ENCODE measurements at regions not wholly inside any gene's neighbourhood (a gene's known extent, or its start where the extent isn't known, plus 50 kb on each side); places are given as distances from the start of the nearest gene placed in this dataset.

DNA sequence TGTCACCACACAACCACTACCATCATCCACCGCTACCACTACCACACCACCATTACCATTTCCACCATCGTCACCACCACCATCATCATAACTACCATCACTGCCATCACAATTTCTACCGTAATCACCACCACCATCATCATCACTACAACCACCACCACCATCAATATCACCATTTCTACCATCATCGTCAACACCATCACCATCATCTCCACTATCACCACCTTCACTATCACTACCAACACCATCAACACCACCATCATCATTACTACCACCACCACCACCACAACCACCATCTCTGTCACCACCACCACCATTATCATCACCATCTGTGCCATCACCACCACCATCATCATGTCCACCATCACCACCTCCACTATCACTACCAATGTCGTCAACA lies 524.5 kb upstream of the C16orf82 start:
- no TSS peak for BruUV-seq (replicated peaks)
- TF ChIP-seq, protein P1, sequence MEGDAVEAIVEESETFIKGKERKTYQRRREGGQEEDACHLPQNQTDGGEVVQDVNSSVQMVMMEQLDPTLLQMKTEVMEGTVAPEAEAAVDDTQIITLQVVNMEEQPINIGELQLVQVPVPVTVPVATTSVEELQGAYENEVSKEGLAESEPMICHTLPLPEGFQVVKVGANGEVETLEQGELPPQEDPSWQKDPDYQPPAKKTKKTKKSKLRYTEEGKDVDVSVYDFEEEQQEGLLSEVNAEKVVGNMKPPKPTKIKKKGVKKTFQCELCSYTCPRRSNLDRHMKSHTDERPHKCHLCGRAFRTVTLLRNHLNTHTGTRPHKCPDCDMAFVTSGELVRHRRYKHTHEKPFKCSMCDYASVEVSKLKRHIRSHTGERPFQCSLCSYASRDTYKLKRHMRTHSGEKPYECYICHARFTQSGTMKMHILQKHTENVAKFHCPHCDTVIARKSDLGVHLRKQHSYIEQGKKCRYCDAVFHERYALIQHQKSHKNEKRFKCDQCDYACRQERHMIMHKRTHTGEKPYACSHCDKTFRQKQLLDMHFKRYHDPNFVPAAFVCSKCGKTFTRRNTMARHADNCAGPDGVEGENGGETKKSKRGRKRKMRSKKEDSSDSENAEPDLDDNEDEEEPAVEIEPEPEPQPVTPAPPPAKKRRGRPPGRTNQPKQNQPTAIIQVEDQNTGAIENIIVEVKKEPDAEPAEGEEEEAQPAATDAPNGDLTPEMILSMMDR (conservative IDR thresholded peaks at IDR 0.05; ENCODE audit: low read depth, low read length), result no peak
- TF ChIP-seq EZH2 (IDR thresholded peaks at IDR 0.05; ENCODE audit: borderline replicate concordance, low read depth, low read length, poor library complexity, severe bottlenecking), result no peak
- Histone ChIP-seq H3K4me3 (ENCODE audit: low read depth, low read length, poor library complexity, severe bottlenecking) (no peak overlapping the region), H3K27ac (ENCODE audit: low read depth, low read length, poor library complexity, severe bottlenecking) (no peak overlapping the region), H3K36me3 (ENCODE audit: insufficient read depth, low read length, poor library complexity, severe bottlenecking) (no peaks in the 10 kb centered on the region), H3K27me3 (replicated peaks; ENCODE audit: insufficient read depth, low read depth, low read length, poor library complexity) (no peaks in the 10 kb centered on the region), H3K4me1 (ENCODE audit: insufficient read depth, low read length, poor library complexity, severe bottlenecking) (no peaks in the 10 kb centered on the region), H3K9me3 (ENCODE audit: low read depth, low read length, poor library complexity, severe bottlenecking) (no peaks in the 10 kb centered on the region)
- ChIA-PET POLR2A (ENCODE audit: low non-redundant PET) (no interaction called here), CTCF (no interaction called here)
- DNase-seq (ENCODE audit: low spot score), result no peak
- intact Hi-C loops (cut with micrococcal nuclease; ENCODE audit: unreplicated experiment), result no loop called here

DNA sequence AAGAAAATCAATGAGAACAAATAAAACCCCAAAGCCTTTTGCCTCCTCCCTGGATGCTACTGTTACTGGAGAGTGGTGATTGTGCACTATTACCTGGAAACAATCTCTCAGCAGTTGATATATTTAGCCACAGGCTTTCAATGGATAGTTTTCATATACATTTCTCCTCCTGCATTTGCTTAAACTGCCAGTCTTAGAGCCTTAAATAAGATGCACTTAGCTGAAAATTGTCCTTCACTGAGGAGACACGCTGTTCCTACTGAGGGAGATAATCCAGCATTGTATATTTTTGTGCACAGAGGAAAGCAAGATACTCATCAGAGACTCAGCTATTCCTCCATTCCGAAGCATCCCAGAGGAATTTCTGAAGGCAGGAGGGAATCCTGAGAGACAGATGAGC lies 520.2 kb upstream of the C16orf82 start:
- no TSS peak for BruUV-seq (replicated peaks)
- ChIA-PET POLR2A (ENCODE audit: low non-redundant PET) (no interaction called here), CTCF (no interaction called here)
- TF ChIP-seq, protein P1 (conservative IDR thresholded peaks at IDR 0.05; ENCODE audit: low read depth, low read length), result no peak
- TF ChIP-seq EZH2 (IDR thresholded peaks at IDR 0.05; ENCODE audit: borderline replicate concordance, low read depth, low read length, poor library complexity, severe bottlenecking), result no peak
- H3K9me3 ChIP-seq (ENCODE audit: low read depth, low read length, poor library complexity, severe bottlenecking), result no peaks in the 10 kb centered on the region
- peaks cover 19% of the 10 kb centered on the region for H3K27me3 ChIP-seq (replicated peaks; ENCODE audit: insufficient read depth, low read depth, low read length, poor library complexity)
- no peak overlapping the region for H3K27ac ChIP-seq (ENCODE audit: low read depth, low read length, poor library complexity, severe bottlenecking)
- no peak for DNase-seq (ENCODE audit: low spot score)
- H3K4me1 ChIP-seq (ENCODE audit: insufficient read depth, low read length, poor library complexity, severe bottlenecking), result no peaks in the 10 kb centered on the region
- no peak overlapping the region for H3K4me3 ChIP-seq (ENCODE audit: low read depth, low read length, poor library complexity, severe bottlenecking)
- intact Hi-C loops (cut with micrococcal nuclease; ENCODE audit: unreplicated experiment), result no loop called here
- H3K36me3 ChIP-seq (ENCODE audit: insufficient read depth, low read length, poor library complexity, severe bottlenecking), result no peaks in the 10 kb centered on the region

DNA sequence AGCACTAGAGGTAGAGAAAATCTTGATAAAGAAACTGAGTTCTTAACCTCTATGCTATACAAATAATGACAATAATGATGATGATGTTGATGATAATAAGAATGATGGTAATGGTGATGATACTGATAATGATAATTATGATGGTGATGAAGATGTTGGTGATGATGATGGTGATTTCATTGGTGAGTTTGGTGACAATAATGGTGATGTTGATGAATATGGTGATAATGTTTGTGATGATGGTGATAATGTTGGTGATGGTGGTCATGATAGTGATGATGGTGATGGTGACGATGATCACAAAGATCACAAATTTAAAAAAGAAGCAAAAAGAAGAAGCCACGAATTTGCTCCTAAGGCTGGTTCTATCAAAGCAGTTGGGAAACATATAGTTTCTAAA lies 519.0 kb upstream of the C16orf82 start:
- DNase-seq (ENCODE audit: low spot score), result no peak
- no peak for TF ChIP-seq EZH2 (IDR thresholded peaks at IDR 0.05; ENCODE audit: borderline replicate concordance, low read depth, low read length, poor library complexity, severe bottlenecking)
- TF ChIP-seq, protein P1 (conservative IDR thresholded peaks at IDR 0.05; ENCODE audit: low read depth, low read length), result no peak
- Histone ChIP-seq H3K36me3 (ENCODE audit: insufficient read depth, low read length, poor library complexity, severe bottlenecking) (no peaks in the 10 kb centered on the region), H3K27ac (ENCODE audit: low read depth, low read length, poor library complexity, severe bottlenecking) (no peak overlapping the region), H3K27me3 (replicated peaks; ENCODE audit: insufficient read depth, low read depth, low read length, poor library complexity) (peaks cover 19% of the 10 kb centered on the region), H3K4me3 (ENCODE audit: low read depth, low read length, poor library complexity, severe bottlenecking) (no peak overlapping the region), H3K9me3 (ENCODE audit: low read depth, low read length, poor library complexity, severe bottlenecking) (no peaks in the 10 kb centered on the region), H3K4me1 (ENCODE audit: insufficient read depth, low read length, poor library complexity, severe bottlenecking) (no peaks in the 10 kb centered on the region)
- intact Hi-C loops (cut with micrococcal nuclease; ENCODE audit: unreplicated experiment), result no loop called here
- BruUV-seq (replicated peaks), result no TSS peak
- ChIA-PET POLR2A (ENCODE audit: low non-redundant PET) (interaction anchor here (0.5 kb wide), 1 partner anchor 430 kb away, joined by 13 read pairs; no protein-coding TSS in a partner anchor), CTCF (no interaction called here)
